HepG2 (cell line): ENCODE measurements at regions not wholly inside any gene's neighbourhood (a gene's known extent, or its start where the extent isn't known, plus 50 kb on each side); places are given as distances from the start of the nearest gene placed in this dataset.

Experiments
- ATAC-seq: fragments of 200-7000 bp; cut with Tn5 transposase; 3 replicates; pipeline ENCODE4 v1.9.1; 2020; ENCODE audit warnings: mild to moderate bottlenecking, moderate library complexity
- BruUV-seq: library from RNA; stranded (reverse); fragments of 400-500 nt; replicated peaks from 2 replicates; lab custom pipeline; 2021; lab: Mats Ljungman, UMichigan
- CTCF ChIA-PET: fragments of 300-600 bp; formaldehyde crosslinking; extraction: SDS; loops from one replicate; lab custom pipeline; 2021; ENCODE audit warnings: low total read pairs, inconsistent platforms, low intra/inter-chr PET ratio; lab: Yijun Ruan, JAX
- POLR2A ChIA-PET: fragments of 350-600 bp; sonication (Branson Sonifier 250); formaldehyde crosslinking; loops from one replicate; lab custom pipeline; 2020; ENCODE audit warnings: antibody characterized with exemption, inconsistent platforms; lab: Yijun Ruan, JAX
- DNase-seq: peaks from one replicate; pipeline ENCODE4 v3.0.0-alpha.2; 2015; ENCODE audit warnings: low spot score
- FAIRE-seq: peaks from 3 replicates; lab custom pipeline; 2011; peaks lifted over from hg19 to GRCh38; lab: Jason Lieb, UNC
- H2AFZ ChIP-seq: one replicate; pipeline ENCODE4 v1.6.1; 2011; ENCODE audit warnings: low read length, inconsistent platforms
- H3K27ac ChIP-seq: fragments of 300-600 bp; 3 replicates; pipeline ENCODE4 v1.8.0; 2011; ENCODE audit warnings: mixed run types, mild to moderate bottlenecking, mixed read lengths, low read length, inconsistent platforms; ENCODE audit not compliant: insufficient read depth; ENCODE audit errors: extremely low read length
- H3K27me3 ChIP-seq, 2 experiments: fragments of 200-600 bp in 1 of 2; 2 replicates in 1 of 2; 3 replicates in 1 of 2; pipeline versions ENCODE4 v1.6.0 to v1.8.0; 2011; ENCODE audit warnings: low read length in 2 of 2, mild to moderate bottlenecking in 2 of 2, moderate library complexity in 2 of 2, inconsistent platforms in 1 of 2; ENCODE audit not compliant: insufficient read depth in 2 of 2, control insufficient read depth in 1 of 2
- H3K36me3 ChIP-seq, 2 experiments: fragments of 200-600 bp in 1 of 2; replicated peaks in 1 of 2; 2 replicates in 1 of 2; 3 replicates in 1 of 2; pipeline versions ENCODE4 v1.5.1 to v1.8.0; 2011; ENCODE audit warnings: low read length in 2 of 2, inconsistent platforms in 1 of 2; ENCODE audit not compliant: insufficient read depth in 2 of 2, control insufficient read depth in 1 of 2
- H3K4me1 ChIP-seq: 2 replicates; pipeline ENCODE4 v1.5.1; 2012; ENCODE audit warnings: low read length, inconsistent platforms; ENCODE audit not compliant: insufficient read depth
- H3K4me2 ChIP-seq: 2 replicates; pipeline ENCODE4 v1.6.0; 2011; ENCODE audit warnings: low read depth, low read length, inconsistent platforms
- H3K4me3 ChIP-seq, 3 experiments: fragments of 200-600 bp in 1 of 3; sonication (generic), shearing (Covaris generic) in 1 of 3; replicated peaks in 1 of 3; 2 replicates each; pipeline ENCODE4 v1.5.1; 2011 to 2016; ENCODE audit warnings: low read length in 3 of 3, inconsistent platforms in 2 of 3, low read depth in 2 of 3, mild to moderate bottlenecking in 2 of 3, control low read depth in 1 of 3, mixed read lengths in 1 of 3; ENCODE audit not compliant: insufficient read depth in 1 of 3
- H3K79me2 ChIP-seq: one replicate; pipeline ENCODE4 v1.6.1; 2011; ENCODE audit warnings: low read length, inconsistent platforms; ENCODE audit not compliant: insufficient read depth
- H3K9ac ChIP-seq: 2 replicates; pipeline ENCODE4 v1.6.0; 2011; ENCODE audit warnings: mild to moderate bottlenecking, low read depth, low read length, inconsistent platforms; ENCODE audit not compliant: insufficient read depth
- H3K9me3 ChIP-seq: 2 replicates; pipeline ENCODE4 v1.5.1; 2012; ENCODE audit warnings: mild to moderate bottlenecking, low read length
- H4K20me1 ChIP-seq: 2 replicates; pipeline ENCODE4 v1.6.0; 2011; ENCODE audit warnings: inconsistent platforms, mild to moderate bottlenecking, low read length, moderate library complexity; ENCODE audit not compliant: insufficient read depth
- KLF12 ChIP-seq: sonication (generic); formaldehyde crosslinking; IDR thresholded peaks from 2 replicates; pipeline ENCODE4 v1.4.0; 2020; ENCODE audit warnings: missing genetic modification reagents, borderline replicate concordance
- NR2F6 ChIP-seq, 2 experiments: IDR thresholded peaks; 2 replicates each; pipeline ENCODE4 v1.6.1; 2016; ENCODE audit warnings: antibody characterized with exemption in 1 of 2, mild to moderate bottlenecking in 1 of 2
- SSRP1 ChIP-seq: IDR thresholded peaks from 2 replicates; pipeline ENCODE4 v1.6.1; 2016; ENCODE audit warnings: control low read depth
- TCF7L2 ChIP-seq: IDR thresholded peaks from 2 replicates; pipeline ENCODE4 v1.6.1; 2011; ENCODE audit warnings: mild to moderate bottlenecking, low read depth, low read length, moderate library complexity
- ZMYM4 ChIP-seq: sonication (generic); formaldehyde crosslinking; IDR thresholded peaks from 2 replicates; pipeline ENCODE4 v1.8.1; 2023; ENCODE audit warnings: mild to moderate bottlenecking, missing genetic modification reagents
- ZNF256 ChIP-seq: sonication (generic); formaldehyde crosslinking; conservative IDR thresholded peaks from 2 replicates; pipeline ENCODE4 v1.4.0; 2020; ENCODE audit warnings: missing genetic modification reagents
- ZNF33B ChIP-seq: sonication (generic); formaldehyde crosslinking; IDR thresholded peaks from 2 replicates; pipeline ENCODE4 v1.5.1; 2020; ENCODE audit warnings: mild to moderate bottlenecking, missing genetic modification reagents
- WGBS: methylation state at CpG from one replicate; pipeline ENCODE4 v1.1.6; 2017; ENCODE audit warnings: low lambda C conversion rate; 5-methylcytosine and 5-hydroxymethylcytosine counted together
- in situ Hi-C: cut with HindIII; loops from 2 replicates; pipeline ENCODE4 v1.10.0; 2017; ENCODE audit warnings: low pct_unique_long_range_greater_than_20kb; ENCODE audit not compliant: extremely low pct_ligation_motif_present
- intact Hi-C: fragments of 100-400 bp; cut with micrococcal nuclease; formaldehyde crosslinking; loops from one replicate; pipeline ENCODE4 v1.10.0; 2022; ENCODE audit not compliant: unreplicated experiment
- TF ChIP-seq, protein P1 (sequence below): sonication (generic); formaldehyde crosslinking; IDR thresholded peaks from 2 replicates; pipeline ENCODE4 v1.8.0; 2022; ENCODE audit warnings: mild to moderate bottlenecking, missing genetic modification reagents
- TF ChIP-seq, protein P2 (sequence below): sonication (generic); formaldehyde crosslinking; IDR thresholded peaks from 2 replicates; pipeline ENCODE4 v1.4.0; 2020; ENCODE audit warnings: mild to moderate bottlenecking, missing genetic modification reagents
- TF ChIP-seq, protein P3 (sequence below): sonication (generic); formaldehyde crosslinking; IDR thresholded peaks from 2 replicates; pipeline ENCODE4 v1.4.0; 2020; ENCODE audit warnings: mild to moderate bottlenecking, low read depth, missing genetic modification reagents
- TF ChIP-seq, protein P4 (sequence below): sonication (generic); formaldehyde crosslinking; IDR thresholded peaks from 2 replicates; pipeline ENCODE4 v1.9.0; 2022; ENCODE audit warnings: low read depth, missing genetic modification reagents
- TF ChIP-seq, protein P5 (sequence below): sonication (generic); formaldehyde crosslinking; IDR thresholded peaks from 2 replicates; pipeline ENCODE4 v1.5.1; 2020; ENCODE audit warnings: missing genetic modification reagents, mild to moderate bottlenecking, borderline replicate concordance

DNA sequence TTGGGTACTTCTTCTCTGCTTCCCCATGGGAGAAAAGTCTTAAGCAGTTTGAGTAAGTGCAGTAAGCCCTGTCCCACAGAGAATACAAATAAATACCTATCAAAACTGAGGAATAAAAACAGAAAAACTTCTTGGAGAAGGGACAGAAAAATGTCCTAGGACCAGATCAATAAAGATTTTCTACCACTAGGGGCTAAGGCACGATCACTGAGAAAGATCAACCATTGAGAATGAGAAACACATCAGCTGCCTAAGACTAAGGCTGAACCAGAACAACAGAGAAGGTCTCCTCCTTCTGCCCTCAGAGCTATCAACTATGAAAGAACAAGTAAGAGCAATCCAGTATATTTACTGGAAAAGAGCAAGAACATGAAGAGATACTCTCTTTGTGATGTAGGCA is 763.6 kb upstream of the LRRTM1 start:
- H2AFZ ChIP-seq = no peak overlapping the region
- ChIA-PET CTCF (no interaction called here), POLR2A (no interaction called here)
- ATAC-seq (no peak), FAIRE-seq (no peak), DNase-seq (no peak)
- H3K4me2 ChIP-seq = no peak overlapping the region
- H3K4me3 ChIP-seq = no peak overlapping the region
- WGBS = 0% methylated on average over 1 of the region's 1 CpG
- peaks cover 80% of the 10 kb centered on the region for H3K9me3 ChIP-seq
- no peaks in the 10 kb centered on the region for H3K4me1 ChIP-seq
- H4K20me1 ChIP-seq = no peaks in the 10 kb centered on the region
- H3K9ac ChIP-seq = no peak overlapping the region
- no peaks in the 10 kb centered on the region for H3K79me2 ChIP-seq
- in situ Hi-C loops = no loop called here
- no TSS peak for BruUV-seq
- no peaks in the 10 kb centered on the region for H3K36me3 ChIP-seq
- no peak overlapping the region for H3K27ac ChIP-seq
- no peaks in the 10 kb centered on the region for H3K27me3 ChIP-seq
- TF ChIP-seq TCF7L2 = no peak
- no peak for TF ChIP-seq ZNF256 (CRISPR knock-in tag)
- no peak for TF ChIP-seq KLF12 (CRISPR knock-in tag)
- no peak for TF ChIP-seq ZMYM4 (CRISPR knock-in tag)
- TF ChIP-seq, protein P1, sequence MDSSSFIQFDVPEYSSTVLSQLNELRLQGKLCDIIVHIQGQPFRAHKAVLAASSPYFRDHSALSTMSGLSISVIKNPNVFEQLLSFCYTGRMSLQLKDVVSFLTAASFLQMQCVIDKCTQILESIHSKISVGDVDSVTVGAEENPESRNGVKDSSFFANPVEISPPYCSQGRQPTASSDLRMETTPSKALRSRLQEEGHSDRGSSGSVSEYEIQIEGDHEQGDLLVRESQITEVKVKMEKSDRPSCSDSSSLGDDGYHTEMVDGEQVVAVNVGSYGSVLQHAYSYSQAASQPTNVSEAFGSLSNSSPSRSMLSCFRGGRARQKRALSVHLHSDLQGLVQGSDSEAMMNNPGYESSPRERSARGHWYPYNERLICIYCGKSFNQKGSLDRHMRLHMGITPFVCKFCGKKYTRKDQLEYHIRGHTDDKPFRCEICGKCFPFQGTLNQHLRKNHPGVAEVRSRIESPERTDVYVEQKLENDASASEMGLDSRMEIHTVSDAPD (CRISPR knock-in tag) = no peak
- TF ChIP-seq, protein P2, sequence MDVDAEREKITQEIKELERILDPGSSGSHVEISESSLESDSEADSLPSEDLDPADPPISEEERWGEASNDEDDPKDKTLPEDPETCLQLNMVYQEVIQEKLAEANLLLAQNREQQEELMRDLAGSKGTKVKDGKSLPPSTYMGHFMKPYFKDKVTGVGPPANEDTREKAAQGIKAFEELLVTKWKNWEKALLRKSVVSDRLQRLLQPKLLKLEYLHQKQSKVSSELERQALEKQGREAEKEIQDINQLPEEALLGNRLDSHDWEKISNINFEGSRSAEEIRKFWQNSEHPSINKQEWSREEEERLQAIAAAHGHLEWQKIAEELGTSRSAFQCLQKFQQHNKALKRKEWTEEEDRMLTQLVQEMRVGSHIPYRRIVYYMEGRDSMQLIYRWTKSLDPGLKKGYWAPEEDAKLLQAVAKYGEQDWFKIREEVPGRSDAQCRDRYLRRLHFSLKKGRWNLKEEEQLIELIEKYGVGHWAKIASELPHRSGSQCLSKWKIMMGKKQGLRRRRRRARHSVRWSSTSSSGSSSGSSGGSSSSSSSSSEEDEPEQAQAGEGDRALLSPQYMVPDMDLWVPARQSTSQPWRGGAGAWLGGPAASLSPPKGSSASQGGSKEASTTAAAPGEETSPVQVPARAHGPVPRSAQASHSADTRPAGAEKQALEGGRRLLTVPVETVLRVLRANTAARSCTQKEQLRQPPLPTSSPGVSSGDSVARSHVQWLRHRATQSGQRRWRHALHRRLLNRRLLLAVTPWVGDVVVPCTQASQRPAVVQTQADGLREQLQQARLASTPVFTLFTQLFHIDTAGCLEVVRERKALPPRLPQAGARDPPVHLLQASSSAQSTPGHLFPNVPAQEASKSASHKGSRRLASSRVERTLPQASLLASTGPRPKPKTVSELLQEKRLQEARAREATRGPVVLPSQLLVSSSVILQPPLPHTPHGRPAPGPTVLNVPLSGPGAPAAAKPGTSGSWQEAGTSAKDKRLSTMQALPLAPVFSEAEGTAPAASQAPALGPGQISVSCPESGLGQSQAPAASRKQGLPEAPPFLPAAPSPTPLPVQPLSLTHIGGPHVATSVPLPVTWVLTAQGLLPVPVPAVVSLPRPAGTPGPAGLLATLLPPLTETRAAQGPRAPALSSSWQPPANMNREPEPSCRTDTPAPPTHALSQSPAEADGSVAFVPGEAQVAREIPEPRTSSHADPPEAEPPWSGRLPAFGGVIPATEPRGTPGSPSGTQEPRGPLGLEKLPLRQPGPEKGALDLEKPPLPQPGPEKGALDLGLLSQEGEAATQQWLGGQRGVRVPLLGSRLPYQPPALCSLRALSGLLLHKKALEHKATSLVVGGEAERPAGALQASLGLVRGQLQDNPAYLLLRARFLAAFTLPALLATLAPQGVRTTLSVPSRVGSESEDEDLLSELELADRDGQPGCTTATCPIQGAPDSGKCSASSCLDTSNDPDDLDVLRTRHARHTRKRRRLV (CRISPR knock-in tag) = no peak
- TF ChIP-seq, protein P3, sequence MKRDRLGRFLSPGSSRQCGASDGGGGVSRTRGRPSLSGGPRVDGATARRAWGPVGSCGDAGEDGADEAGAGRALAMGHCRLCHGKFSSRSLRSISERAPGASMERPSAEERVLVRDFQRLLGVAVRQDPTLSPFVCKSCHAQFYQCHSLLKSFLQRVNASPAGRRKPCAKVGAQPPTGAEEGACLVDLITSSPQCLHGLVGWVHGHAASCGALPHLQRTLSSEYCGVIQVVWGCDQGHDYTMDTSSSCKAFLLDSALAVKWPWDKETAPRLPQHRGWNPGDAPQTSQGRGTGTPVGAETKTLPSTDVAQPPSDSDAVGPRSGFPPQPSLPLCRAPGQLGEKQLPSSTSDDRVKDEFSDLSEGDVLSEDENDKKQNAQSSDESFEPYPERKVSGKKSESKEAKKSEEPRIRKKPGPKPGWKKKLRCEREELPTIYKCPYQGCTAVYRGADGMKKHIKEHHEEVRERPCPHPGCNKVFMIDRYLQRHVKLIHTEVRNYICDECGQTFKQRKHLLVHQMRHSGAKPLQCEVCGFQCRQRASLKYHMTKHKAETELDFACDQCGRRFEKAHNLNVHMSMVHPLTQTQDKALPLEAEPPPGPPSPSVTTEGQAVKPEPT = no peak
- no peak for TF ChIP-seq ZNF33B (CRISPR knock-in tag)
- TF ChIP-seq NR2F6 (IDR thresholded peaks at IDR 0.05) = no peak
- TF ChIP-seq NR2F6 (CRISPR knock-in tag; IDR thresholded peaks at IDR 0.05) = no peak
- TF ChIP-seq, protein P4, sequence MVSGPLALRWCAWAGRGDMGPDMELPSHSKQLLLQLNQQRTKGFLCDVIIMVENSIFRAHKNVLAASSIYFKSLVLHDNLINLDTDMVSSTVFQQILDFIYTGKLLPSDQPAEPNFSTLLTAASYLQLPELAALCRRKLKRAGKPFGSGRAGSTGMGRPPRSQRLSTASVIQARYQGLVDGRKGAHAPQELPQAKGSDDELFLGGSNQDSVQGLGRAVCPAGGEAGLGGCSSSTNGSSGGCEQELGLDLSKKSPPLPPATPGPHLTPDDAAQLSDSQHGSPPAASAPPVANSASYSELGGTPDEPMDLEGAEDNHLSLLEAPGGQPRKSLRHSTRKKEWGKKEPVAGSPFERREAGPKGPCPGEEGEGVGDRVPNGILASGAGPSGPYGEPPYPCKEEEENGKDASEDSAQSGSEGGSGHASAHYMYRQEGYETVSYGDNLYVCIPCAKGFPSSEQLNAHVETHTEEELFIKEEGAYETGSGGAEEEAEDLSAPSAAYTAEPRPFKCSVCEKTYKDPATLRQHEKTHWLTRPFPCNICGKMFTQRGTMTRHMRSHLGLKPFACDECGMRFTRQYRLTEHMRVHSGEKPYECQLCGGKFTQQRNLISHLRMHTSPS (CRISPR knock-in tag) = no peak
- TF ChIP-seq, protein P5, sequence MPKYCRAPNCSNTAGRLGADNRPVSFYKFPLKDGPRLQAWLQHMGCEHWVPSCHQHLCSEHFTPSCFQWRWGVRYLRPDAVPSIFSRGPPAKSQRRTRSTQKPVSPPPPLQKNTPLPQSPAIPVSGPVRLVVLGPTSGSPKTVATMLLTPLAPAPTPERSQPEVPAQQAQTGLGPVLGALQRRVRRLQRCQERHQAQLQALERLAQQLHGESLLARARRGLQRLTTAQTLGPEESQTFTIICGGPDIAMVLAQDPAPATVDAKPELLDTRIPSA (CRISPR knock-in tag) = no peak
- TF ChIP-seq SSRP1 (CRISPR knock-in tag) = no peak
- intact Hi-C loops = no loop called here
